ENCODE measurements at regions not wholly inside any gene's neighbourhood (a gene's known extent, or its start where the extent isn't known, plus 50 kb on each side); places are given as distances from the start of the nearest gene placed in this dataset.

- RAD21 ChIA-PET (ENCODE audit: low non-redundant PET in 1 of 2, low total read pairs in 2 of 2, uncharacterized antibody in 2 of 2, unreplicated experiment in 2 of 2) = no interaction called here
- CTCF ChIA-PET = no interaction called here
- DNase-seq (ENCODE audit: low read depth, low spot score) (no peak), ATAC-seq (no peak)
- Histone ChIP-seq H3K4me3 (replicated peaks in 1 of 2; ENCODE audit: low read depth in 1 of 2, low read length in 2 of 2) (no peak overlapping the region), H3K9me3 (ENCODE audit: control insufficient read depth in 1 of 2, insufficient read depth in 1 of 2, low read depth in 1 of 2, low read length in 2 of 2) (no peaks in the 10 kb centered on the region; a peak in 1 of 4 replicates), H3K27me3 (ENCODE audit: insufficient read depth, low read length) (no peaks in the 10 kb centered on the region), H3K9ac (ENCODE audit: low read length) (no peak overlapping the region), H4K20me1 (ENCODE audit: insufficient read depth) (no peaks in the 10 kb centered on the region), H3K79me2 (ENCODE audit: insufficient read depth, low read length) (no peaks in the 10 kb centered on the region), H3K4me2 (ENCODE audit: low read length) (no peak overlapping the region), H2AFZ (ENCODE audit: low read depth, low read length, poor library complexity, severe bottlenecking) (no peak overlapping the region), H3K36me3 (ENCODE audit: control insufficient read depth in 1 of 2, insufficient read depth in 2 of 2, low read length in 2 of 2) (no peaks in the 10 kb centered on the region), H3K9me2 (ENCODE audit: insufficient read depth) (no peaks in the 10 kb centered on the region), H3K27ac (ENCODE audit: low read depth, low read length) (no peak overlapping the region), H3K4me1 (ENCODE audit: control insufficient read depth in 1 of 2, insufficient read depth in 2 of 2, low read length in 2 of 2) (peaks cover 7 to 17% of the 10 kb centered on the region in 2 experiments; a peak in 3 of 4 replicates)
- no TSS peak for BruUV-seq (replicated peaks)
- intact Hi-C loops (cut with micrococcal nuclease) = no loop called here
- TF ChIP-seq CEBPB (IDR thresholded peaks at IDR 0.05; ENCODE audit: low read depth) (no peak), ZFX (IDR thresholded peaks at IDR 0.05) (no peak), EZH2phosphoT487 (IDR thresholded peaks at IDR 0.05; ENCODE audit: borderline replicate concordance) (no peak), ZNF274 (IDR thresholded peaks at IDR 0.05; ENCODE audit: low read depth, low read length) (no peak), SRF (IDR thresholded peaks at IDR 0.05; ENCODE audit: low read depth) (no peak), TCF7L2 (IDR thresholded peaks at IDR 0.05; ENCODE audit: borderline replicate concordance, extremely low read depth, insufficient read depth, insufficient read length) (no peak), JUND (IDR thresholded peaks at IDR 0.05) (no peak), FOSL1 (IDR thresholded peaks at IDR 0.05; ENCODE audit: low read depth) (no peak), CTCF (IDR thresholded peaks at IDR 0.05 in 2 of 3, conservative IDR thresholded peaks at IDR 0.05 in 1 of 3; ENCODE audit: borderline replicate concordance in 1 of 3, insufficient read depth in 1 of 3, low read depth in 2 of 3, low read length in 2 of 3) (no peak), CBX3 (IDR thresholded peaks at IDR 0.05; ENCODE audit: low read depth) (no peak), POLR2AphosphoS5 (IDR thresholded peaks at IDR 0.05; ENCODE audit: low read depth, low read length) (no peak)
- TF ChIP-seq, protein P1, sequence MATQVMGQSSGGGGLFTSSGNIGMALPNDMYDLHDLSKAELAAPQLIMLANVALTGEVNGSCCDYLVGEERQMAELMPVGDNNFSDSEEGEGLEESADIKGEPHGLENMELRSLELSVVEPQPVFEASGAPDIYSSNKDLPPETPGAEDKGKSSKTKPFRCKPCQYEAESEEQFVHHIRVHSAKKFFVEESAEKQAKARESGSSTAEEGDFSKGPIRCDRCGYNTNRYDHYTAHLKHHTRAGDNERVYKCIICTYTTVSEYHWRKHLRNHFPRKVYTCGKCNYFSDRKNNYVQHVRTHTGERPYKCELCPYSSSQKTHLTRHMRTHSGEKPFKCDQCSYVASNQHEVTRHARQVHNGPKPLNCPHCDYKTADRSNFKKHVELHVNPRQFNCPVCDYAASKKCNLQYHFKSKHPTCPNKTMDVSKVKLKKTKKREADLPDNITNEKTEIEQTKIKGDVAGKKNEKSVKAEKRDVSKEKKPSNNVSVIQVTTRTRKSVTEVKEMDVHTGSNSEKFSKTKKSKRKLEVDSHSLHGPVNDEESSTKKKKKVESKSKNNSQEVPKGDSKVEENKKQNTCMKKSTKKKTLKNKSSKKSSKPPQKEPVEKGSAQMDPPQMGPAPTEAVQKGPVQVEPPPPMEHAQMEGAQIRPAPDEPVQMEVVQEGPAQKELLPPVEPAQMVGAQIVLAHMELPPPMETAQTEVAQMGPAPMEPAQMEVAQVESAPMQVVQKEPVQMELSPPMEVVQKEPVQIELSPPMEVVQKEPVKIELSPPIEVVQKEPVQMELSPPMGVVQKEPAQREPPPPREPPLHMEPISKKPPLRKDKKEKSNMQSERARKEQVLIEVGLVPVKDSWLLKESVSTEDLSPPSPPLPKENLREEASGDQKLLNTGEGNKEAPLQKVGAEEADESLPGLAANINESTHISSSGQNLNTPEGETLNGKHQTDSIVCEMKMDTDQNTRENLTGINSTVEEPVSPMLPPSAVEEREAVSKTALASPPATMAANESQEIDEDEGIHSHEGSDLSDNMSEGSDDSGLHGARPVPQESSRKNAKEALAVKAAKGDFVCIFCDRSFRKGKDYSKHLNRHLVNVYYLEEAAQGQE (IDR thresholded peaks at IDR 0.05; ENCODE audit: low read depth) = no peak
- TF ChIP-seq, protein P2, sequence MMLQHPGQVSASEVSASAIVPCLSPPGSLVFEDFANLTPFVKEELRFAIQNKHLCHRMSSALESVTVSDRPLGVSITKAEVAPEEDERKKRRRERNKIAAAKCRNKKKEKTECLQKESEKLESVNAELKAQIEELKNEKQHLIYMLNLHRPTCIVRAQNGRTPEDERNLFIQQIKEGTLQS (IDR thresholded peaks at IDR 0.05) = no peak
- POLR2A ChIA-PET = no interaction called here
Measured at GRCh38 chr17:36844601-36845000, 92.7 kb upstream of the LHX1 start.
